ENCODE measurements at regions not wholly inside any gene's neighbourhood (a gene's known extent, or its start where the extent isn't known, plus 50 kb on each side); places are given as distances from the start of the nearest gene placed in this dataset.
"Not testable (repeated sequence)": the region's sequence is repeated elsewhere in the genome, so short reads cannot be mapped to it uniquely, and the experiment has no call there.

GRCh38 chr13:65314008-65314407, 1916.1 kb downstream of the PCDH9 start:
- DNase-seq (ENCODE audit: low read depth, low spot score): no peak

DNA sequence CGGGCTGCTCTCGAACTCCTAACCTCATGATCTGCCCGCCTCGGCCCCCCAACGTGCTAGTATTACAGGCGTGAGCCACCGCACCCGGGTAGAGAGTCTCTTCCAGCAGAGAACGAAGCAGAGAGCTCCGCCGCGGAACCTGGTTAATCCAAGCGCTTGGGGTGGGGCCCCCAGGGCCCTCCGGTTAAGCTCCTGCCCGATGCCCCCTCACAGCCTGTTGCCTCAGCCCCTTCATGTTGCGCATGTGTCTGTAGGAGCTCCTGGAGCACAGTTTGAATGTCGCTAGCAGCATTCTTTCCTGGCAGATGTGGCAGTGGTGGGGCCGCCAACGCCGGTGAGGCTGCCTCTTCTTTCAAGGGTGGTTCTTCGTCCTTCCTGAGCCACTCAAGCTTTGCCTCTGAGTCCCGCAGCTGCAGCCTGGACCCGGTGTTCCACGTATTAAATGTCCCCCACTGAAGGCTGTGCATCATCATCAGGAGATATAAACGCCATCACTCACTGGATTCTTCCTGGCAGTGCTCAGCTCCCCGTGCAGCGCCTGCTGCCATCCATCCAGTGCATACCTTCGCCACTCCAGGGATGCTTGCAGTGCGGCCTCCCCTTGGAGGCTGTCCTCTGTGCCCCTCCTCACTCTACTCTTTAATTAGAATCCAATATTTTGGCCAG, 1919.3 kb downstream of the PCDH9 start:
- H3K4me3 ChIP-seq (ENCODE audit: low read length): no peak overlapping the region
- DNase-seq (ENCODE audit: low read depth, low spot score): no peak

More at GRCh38 chr13:65314008-65314407, 1916.1 kb downstream of the PCDH9 start:
- no peak overlapping the region for H3K4me3 ChIP-seq (ENCODE audit: low read length)

- DNase-seq (ENCODE audit: low read depth, low spot score): no peak
- no peak overlapping the region for H3K4me3 ChIP-seq (ENCODE audit: low read length)
Observed at GRCh38 chr13:65309906-65310305, 1920.2 kb downstream of the PCDH9 start.

- H3K4me3 ChIP-seq (ENCODE audit: low read length); DNase-seq (ENCODE audit: low read depth, low spot score): not testable (repeated sequence)
Observed at GRCh38 chr13:65308729-65309128, 1921.4 kb downstream of the PCDH9 start.

DNA sequence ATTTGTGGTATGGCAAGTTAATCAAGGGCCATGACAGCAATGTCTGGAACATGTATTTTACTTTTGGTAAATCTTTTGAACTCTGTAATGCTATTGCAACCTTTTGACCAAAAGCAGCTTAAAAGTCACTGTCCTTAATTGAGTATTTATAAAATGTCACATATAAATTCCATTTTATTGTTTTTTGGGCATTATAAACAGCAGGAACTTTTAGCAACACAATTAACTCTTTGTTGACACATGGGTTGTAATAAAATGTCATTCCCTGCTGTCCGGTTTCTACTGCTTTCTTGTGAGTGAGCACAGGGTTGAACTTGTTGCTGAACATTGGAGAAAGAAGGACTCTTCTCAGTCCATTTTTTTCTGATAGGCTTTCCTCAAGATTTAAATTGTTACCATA, 1923.1 kb downstream of the PCDH9 start:
- no peak for DNase-seq (ENCODE audit: low read depth, low spot score)
- H3K4me3 ChIP-seq (ENCODE audit: low read length): no peak overlapping the region

GRCh38 chr13:65302691-65303090, 1927.4 kb downstream of the PCDH9 start:
- DNase-seq (ENCODE audit: low read depth, low spot score): no peak
- H3K4me3 ChIP-seq (ENCODE audit: low read length): no peak overlapping the region

DNA sequence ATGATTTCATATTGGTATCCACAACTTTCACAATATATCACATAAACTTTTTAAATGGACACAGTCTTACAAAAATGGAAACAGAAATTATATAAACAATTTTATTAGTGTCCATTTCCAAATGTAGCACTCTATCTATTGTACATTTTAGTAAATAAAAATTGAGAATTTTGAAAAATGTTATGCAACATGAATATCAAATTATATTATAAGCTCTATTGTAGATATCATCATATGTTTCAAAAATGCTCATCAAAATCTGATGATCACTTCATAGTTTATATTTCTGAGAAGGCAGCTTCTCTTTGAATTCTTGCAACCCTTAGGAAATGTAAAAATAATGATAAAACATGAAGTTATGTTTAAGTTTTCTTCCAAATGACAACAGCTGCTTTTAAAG, 1928.6 kb downstream of the PCDH9 start:
- DNase-seq (ENCODE audit: low read depth, low spot score): no peak

DNA sequence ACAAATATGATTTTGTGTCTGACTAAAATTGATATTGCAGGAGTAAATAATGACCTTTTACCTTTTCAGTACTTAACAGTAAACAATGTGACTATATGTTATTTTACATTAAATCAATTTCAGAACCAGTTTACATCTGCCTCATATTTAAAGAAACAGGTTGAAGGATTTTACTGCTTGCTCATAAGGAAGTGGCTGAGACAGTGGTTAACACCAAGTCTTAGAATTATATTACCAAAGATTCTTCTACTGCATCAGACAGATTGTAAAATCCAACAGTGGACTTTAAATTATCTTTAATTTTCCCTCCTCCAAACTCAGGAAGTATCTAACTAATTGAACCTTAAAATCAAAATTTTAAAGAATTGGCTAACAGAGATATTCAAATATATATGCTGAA, 1929.9 kb downstream of the PCDH9 start:
- H3K4me3 ChIP-seq (ENCODE audit: low read length): no peak overlapping the region
- DNase-seq (ENCODE audit: low read depth, low spot score): no peak

More for the DNA sequence above, 1928.6 kb downstream of the PCDH9 start:
- H3K4me3 ChIP-seq (ENCODE audit: low read length): no peak overlapping the region

- DNase-seq (ENCODE audit: low read depth, low spot score): no peak
- H3K4me3 ChIP-seq (ENCODE audit: low read length): no peak overlapping the region
Observed at GRCh38 chr13:65293530-65294198, 1936.5 kb downstream of the PCDH9 start.

- no peak for DNase-seq (ENCODE audit: low read depth, low spot score)
- no peak overlapping the region for H3K4me3 ChIP-seq (ENCODE audit: low read length)
Observed at GRCh38 chr13:65292488-65292901, 1937.6 kb downstream of the PCDH9 start.

DNA sequence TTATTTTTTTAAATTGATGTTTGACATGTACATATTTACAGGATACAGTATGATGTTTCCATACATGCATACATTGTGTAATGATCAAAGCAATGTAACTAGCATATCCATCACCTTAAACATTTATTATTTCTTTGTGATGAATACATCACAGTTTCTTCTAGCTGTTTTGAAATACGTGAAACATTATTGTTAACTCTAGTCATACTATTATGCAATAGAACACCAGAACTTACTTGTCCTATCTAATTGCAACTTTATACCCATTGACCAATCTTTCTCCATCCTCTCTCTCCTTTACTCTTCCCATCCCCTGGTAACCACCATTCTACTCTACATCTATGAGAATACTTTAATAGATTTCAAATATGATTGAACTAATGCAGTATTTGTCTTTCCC, 1942.7 kb downstream of the PCDH9 start:
- H3K4me3 ChIP-seq (ENCODE audit: low read length): no peak overlapping the region
- DNase-seq (ENCODE audit: low read depth, low spot score): no peak

DNA sequence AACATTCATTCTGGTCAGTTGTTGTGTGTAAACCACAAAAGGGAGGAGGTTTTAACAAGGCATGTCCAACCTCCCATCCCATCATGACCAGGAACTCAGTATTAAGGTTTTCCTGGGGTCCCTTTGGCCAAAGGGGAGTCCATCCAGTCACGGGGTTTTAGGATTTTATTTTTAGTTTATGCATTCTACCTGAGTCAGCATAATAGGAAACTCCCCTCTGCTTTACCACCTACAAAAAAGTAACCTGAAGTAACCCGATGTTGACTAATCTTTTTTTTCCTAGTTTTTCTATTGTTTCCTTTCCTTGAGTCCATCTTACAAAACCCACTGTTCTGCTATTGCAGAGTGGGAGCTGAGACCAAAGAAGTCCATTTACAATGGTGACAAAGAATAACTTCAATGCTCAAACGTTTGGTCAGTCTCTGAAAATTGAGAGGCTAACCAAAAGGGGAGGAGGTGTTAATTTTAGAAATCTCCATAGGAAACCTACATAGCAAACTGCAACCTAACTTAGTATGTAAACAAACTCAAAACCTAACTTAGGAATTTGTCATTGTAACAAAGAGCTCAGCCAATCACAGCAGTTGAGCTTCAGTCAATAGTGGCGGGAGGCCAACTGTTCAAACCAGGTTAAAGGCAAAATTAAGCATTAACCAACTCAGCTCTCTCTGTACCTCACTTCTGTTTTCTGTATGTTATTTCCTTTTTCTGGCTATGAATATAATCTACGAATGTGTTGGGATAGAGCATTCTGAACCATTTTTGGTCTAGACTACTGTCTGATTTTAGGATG, 1954.1 kb downstream of the PCDH9 start:
- DNase-seq (ENCODE audit: low read depth, low spot score): no peak
- no peak overlapping the region for H3K4me3 ChIP-seq (ENCODE audit: low read length)

DNA sequence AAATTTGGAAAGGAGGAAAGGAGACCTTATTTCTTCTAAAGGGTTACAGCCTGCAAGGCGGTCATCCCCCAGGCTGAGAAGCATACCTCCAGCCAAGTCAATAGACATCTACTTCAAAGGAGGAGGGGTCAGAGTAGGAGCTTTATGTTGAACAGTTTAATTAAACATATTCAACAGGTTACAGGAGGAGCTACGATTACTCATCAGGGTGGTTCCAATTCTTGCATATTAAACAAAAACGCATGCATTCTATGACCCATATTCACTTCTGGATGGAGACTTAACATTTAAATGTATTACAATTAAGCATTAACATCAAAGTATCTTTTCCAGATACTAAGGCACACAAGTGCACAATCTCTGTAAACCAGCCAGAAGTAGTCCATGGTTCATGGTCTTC, 1955.0 kb downstream of the PCDH9 start:
- no peak overlapping the region for H3K4me3 ChIP-seq (ENCODE audit: low read length)
- DNase-seq (ENCODE audit: low read depth, low spot score): no peak

DNA sequence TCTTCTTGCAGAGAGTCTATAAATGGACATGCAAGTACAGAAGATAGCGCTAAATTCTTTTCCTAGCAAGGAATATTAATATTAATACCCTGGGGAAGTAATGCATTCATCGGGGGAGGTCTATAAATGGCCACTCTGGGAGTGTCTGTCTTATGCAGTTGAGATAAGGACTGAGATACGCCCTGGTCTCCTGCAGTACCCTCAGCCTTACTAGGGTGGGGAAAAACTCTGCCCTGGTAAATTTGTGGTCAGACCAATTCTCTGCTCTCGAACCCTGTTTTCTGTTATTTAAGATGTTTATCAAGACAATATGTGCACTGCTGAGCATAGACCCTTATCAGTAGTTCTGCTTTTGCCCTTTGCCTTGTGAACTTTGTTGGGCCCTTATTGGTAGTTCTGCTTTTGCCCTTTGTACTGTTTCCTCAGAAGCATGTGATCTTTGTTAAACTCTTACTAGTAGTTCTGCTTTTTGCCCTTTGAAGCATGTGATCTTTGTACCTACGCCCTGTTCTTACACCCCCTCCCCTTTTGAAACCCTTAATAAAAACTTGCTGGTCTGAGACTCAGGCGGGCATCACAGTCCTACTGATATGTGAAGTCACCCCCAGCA, 1956.2 kb downstream of the PCDH9 start:
- not testable (repeated sequence) for H3K4me3 ChIP-seq (ENCODE audit: low read length); DNase-seq (ENCODE audit: low read depth, low spot score)

DNA sequence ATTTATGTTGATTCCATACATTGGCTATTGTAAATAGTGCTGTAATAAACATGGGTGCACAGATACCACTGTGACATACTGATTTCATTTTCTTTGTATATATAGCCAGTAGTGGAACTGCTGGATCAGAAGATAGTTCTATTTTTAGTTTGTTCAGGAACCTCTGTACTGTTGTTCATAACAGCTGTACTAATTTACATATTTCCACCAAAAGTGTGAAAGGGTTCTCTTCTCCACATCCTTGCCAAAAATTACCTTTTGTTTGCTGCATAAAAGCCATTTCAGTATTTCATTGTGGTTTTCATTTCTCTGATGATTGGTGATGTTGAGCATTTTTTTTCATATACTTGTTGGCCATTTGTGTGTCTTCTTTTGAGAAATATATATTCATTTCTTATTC, 1962.1 kb downstream of the PCDH9 start:
- no peak for DNase-seq (ENCODE audit: low read depth, low spot score)

DNA sequence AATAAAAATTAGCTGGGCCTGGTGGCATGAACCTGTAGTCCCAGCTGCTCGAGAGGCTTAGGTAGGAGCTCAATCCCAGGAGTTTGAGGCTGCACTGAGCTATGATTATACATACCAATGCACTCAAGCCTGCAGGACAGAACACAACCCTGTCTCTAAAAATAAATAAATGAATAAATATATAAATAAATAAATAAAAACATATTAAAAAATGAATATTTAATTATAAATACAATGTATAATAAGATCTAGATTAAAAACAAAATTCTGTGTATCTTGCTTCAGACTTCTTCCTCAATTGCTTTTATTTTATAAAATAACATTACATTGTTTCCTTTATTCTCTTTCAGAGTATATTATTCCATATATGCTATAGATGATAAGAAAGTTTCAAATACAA, 1964.1 kb downstream of the PCDH9 start:
- no peak for DNase-seq (ENCODE audit: low read depth, low spot score)

More for the DNA sequence above, 1962.1 kb downstream of the PCDH9 start:
- no peak overlapping the region for H3K4me3 ChIP-seq (ENCODE audit: low read length)

GRCh38 chr13:65264066-65264465, 1966.1 kb downstream of the PCDH9 start:
- no peak for DNase-seq (ENCODE audit: low read depth, low spot score)
- no peak overlapping the region for H3K4me3 ChIP-seq (ENCODE audit: low read length)

More for the DNA sequence above, 1964.1 kb downstream of the PCDH9 start:
- no peak overlapping the region for H3K4me3 ChIP-seq (ENCODE audit: low read length)

- DNase-seq (ENCODE audit: low read depth, low spot score): no peak
- H3K4me3 ChIP-seq (ENCODE audit: low read length): no peak overlapping the region
Observed at GRCh38 chr13:65260946-65261891, 1968.9 kb downstream of the PCDH9 start.

DNA sequence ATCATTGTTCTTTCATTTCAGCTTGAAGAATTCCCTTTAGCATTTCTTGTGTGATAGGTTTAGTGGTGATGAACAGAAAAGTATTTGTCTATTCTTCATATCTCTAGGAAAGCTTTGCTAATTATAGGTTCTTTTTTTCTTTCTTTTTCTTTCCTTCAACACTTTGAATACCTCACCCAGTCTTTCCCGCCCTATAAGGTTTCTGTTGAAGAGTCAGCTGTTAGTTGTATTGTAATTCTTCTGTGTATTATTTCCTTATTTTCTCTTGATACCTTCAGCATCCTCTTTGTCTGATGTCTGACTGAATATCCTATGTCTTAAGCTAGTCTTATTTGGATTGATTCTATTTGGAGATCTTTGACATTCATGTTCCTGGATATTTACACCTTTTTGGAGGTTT, 1989.4 kb downstream of the PCDH9 start:
- DNase-seq (ENCODE audit: low read depth, low spot score): no peak
- no peak overlapping the region for H3K4me3 ChIP-seq (ENCODE audit: low read length)

Data from Jurkat, Clone E6-1 (cell line).